HG02571 (cell line): ENCODE measurements at regions not wholly inside any gene's neighbourhood (a gene's known extent, or its start where the extent isn't known, plus 50 kb on each side); places are given as distances from the start of the nearest gene placed in this dataset.
"Not testable (repeated sequence)": the region's sequence is repeated elsewhere in the genome, so short reads cannot be mapped to it uniquely, and the experiment has no call there.

Source experiments
- ATAC-seq: cut with Tn5 transposase; IDR thresholded peaks from one replicate; pipeline ENCODE4 v1.9.1; 2021; ENCODE audit warnings: mild to moderate bottlenecking, moderate library complexity; ENCODE audit not compliant: unreplicated experiment

DNA sequence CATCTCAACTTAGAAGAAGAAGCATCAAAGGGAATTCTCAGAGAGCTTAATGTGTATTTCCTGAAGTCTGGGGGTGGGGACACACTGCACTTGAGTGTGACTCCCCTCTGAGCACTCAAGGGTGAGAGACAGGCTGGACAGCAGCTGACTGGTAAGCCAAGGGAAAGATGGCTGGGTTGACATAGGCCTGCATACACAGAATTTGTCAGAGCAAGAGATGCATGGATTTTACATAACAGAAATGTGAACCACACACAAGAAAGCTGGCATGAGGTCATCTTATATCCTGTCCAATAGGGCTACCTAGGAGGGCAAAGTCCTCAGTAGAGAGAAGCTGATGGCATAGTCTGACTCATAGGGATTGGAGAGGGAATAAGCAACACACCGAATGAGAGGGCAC, 114.3 kb upstream of the EPB41L4A start:
- no peak for ATAC-seq

DNA sequence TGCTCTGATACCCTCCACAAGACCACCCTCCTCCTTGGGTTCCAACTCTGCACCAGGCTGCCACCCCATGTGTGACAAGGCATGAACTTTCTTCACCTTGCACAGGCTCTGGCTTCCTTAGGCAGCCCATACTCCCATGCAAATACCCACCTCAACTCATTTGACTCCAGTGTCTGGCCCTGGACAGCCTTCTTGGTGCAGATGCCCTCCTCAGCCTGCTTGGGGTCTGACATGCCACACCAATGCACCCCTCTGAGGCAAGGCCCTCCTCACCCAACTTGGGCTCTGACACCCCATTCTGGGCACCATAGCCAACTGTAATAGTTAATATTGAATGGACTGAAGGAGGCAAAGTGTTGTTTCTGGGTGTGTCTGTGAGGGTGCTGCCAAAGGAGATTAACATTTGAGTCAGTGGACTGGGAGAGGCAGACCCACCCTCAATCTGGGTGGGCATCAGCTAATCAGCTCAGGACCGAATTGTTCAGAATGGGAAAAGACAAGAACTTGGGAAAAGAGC, 115.0 kb upstream of the EPB41L4A start:
- no peak for ATAC-seq

DNA sequence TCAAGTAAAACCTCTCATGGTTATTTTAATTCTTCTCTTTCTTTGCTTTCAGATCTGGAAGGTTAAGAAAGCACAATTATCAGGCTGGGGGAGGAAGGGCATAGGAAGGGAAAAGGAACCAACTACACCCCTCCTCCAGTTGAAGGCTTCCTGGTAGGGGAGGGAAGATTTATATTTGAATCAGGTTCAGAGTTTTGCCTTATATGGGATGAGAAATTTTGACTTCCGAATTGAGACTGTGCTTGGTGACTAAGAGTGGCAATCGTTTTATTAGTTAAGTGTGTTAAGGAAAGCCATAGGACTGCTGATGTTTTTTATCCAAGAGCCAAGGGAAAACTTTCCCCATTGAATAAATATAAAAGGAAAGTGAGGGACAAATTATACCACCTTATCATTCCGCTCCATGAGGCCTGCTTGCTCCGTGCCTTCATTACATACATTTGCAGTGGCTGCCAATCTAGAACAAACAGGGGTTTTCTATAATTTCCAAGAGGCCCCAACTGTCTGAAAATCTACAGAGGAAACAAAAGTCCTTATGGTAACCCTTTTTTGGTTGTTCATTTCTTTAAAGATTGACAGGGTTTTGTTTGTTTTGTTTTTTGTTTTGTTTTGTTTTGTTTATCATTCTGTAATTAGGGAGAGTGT, 115.7 kb upstream of the EPB41L4A start:
- no peak for ATAC-seq

DNA sequence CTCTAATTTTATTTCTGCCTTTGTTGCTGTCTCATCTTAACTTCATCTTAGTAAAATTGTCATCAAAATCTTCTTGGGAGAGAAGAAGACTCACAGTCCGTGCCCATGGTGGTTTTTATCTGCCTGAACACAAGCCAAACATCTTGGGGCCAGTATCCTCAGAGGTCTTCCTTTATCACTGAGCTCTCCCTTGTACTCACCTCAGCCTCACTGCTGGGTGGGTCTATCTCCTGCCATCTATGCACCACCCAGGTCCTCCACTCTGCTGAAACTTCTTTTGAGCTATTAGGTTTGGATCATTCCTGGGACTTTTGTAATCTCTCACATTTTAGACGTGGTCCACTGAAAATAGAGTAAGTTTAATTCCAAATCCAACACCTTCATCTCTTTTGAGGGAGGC, 116.3 kb upstream of the EPB41L4A start:
- ATAC-seq = no peak

DNA sequence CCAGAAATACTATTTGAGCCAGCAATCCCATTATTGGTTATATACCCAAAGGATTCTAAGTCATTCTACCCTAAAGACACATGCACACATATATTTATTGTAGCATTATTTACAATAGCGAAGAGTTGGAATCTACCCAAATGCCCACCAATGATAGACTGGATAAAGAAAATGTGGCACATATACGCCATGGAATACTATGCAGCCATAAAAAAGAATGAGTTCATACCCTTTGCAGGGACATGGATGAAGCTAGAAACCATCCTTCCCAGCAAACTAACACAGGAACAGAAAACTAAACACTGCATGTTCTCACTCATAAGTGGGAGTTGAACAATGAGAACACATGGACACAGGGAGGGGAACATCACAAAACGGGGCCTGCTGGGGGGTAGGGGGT, 125.5 kb upstream of the EPB41L4A start:
- not testable (repeated sequence) for ATAC-seq

DNA sequence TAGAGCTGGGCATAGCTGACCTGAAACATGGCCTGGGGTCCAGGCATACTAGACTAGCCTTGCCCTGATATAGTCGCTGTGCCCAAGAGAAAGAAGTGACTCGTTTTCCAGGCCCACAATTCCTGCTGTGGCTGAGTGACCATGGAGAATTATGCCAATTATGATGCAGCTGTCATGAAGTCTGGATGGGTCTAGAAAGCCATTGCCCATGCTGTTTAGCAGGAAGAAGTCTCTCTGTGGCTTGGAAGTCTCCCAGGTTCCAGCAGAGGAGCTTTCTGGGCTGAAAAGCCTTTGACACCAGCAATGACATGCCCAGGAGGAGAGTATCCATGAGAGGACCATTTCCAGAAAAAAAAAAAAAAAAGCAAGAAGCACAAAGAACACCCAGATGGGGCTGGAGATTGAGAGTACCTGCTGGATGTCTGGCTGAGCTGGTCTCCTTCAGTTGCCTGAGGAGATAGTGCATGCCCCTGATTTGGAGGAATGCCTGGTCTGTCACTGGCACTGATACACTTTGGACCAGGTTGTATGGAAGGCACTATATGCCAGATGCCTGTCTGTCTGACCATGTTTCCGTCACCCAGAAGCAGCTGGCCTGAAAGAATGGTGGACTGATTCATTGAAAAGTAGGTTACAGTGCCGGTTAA, 128.0 kb upstream of the EPB41L4A start:
- ATAC-seq = no peak

DNA sequence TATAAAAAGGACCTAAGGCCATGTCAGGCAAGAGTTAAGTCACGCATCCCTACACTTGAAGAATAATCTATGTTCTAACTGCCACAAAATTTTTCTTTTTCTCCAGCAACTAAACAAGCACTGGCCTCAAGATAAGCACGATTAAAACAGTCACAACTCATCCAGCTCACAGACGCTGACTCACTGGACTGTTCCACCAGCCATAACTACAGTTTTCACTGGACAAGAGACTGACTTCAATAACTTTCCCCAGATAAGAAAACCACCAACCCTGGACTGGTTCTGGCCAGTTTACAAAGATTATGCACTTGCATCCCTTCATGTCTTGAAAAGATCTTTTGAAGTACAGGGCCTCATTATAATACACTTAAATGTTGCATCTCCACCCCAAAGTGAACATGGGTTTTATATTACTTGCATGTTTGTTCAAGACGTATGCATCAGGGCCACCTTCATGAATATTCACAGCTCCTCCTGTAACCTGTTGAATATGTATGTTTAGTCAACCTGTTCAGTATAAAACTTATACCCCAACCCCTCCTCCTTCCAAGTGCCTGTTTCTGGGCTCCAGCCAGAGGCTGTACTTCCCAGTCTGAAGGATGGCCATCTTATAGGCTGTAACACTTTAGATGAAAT, 129.3 kb upstream of the EPB41L4A start:
- no peak for ATAC-seq

DNA sequence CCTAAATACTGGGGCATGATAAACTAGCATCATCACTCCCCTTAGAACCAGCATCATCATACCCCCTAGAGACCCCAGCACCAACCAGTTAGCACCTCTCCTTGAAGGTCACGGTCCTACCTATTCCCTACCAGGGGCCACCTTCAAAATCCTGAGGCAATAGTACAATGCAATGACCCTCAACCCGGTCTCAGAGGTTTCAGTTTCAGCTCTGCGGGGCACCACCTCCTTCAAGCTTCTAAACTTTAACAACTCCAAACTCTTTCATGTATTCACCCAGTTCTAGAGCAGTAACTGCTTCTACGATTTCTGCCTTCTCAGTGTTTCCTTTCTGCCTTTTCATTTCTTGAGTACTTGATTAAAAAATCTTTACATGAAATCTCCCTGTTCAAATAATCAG, 130.1 kb upstream of the EPB41L4A start:
- ATAC-seq = no peak

DNA sequence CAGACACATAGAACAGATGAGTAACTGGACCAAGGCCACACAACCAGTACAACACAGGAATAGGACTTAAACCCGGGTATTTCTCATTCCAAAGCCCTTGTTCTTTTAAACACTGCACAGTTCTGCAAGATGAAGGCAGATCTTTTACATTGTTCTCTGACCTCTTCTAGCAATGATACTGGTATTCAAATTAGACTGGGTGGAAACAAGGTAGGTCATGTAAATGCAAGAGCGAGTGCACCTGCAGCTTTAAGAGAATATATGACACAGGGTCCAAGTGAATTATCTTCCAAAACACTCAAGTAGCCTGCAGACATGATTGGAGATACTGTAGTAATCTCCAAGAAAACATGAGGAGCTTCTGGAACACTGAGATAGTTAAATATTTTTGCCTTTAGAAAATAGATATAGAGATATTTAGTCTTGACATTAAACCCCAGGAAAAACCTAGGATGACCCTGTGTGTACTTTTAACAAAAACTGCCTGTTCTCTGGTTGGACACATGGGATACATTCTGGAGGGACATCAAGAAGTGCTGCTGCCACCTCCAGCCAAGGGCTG, 130.6 kb upstream of the EPB41L4A start:
- ATAC-seq = no peak

DNA sequence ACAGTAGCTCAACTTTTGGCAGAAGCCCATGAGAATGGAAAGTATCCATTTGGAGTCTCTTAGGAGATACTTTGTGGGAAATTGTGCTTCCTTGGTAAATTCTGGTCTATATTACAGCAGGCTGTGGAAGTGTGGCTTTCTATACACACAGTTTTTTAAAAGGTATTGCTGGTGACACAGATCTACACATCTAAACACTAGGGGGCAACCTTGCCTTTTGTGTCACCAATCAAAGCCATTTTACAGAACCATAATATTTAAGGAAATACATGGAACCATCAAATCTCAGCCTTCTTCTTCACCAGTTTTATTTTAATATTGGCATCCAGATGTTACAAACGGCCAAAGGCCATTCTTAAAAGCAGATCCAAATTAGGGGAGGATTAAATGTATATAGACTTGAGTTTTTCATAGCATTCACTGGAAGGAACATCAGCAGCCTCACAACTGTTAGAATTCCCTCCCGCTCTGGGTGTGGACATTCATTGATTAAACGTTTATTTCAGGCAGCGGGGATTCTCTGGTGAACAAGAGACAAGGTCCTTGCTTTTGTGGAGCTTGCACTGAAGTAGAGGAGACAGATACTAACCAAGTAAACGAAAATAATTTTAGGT, 132.4 kb upstream of the EPB41L4A start:
- no peak for ATAC-seq

DNA sequence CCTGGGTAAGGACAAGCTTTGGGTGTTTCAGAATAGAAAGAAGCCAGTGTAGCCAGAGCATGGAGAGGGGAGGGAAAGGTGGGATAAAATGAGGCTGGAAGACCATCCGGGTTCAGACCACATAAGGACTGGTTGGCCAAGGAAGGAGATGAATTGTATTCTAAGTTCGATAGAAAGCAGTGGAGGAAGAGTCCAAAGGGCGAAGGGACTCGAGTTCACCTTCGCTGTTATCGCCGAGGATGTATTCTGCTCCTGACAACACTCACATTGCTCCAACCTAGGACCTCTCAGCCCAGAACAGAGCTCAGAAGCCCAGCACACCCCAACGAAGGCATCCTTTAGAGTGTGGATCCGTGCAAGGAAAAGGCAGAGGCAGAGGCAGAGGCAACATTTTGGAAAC, 133.1 kb upstream of the EPB41L4A start:
- ATAC-seq = no peak

DNA sequence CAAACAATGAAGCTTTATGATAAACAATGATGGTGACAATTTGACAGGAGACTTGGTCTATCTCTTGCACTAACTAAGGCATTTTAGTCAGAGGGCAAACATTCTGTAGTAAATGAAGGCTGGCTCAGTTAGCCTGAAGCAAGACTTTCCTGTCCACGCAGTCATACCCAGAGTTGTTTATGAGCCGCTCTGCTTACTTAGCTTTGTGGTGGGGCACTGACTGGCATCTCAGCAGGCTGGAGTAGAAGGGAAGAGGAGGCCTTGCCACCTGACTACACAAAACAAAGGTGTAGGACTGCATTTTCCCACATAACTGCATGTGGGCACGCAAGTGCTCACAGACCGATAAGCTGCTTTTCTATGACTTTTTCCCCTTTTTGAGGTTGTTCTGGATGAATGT, 133.7 kb upstream of the EPB41L4A start:
- no peak for ATAC-seq

DNA sequence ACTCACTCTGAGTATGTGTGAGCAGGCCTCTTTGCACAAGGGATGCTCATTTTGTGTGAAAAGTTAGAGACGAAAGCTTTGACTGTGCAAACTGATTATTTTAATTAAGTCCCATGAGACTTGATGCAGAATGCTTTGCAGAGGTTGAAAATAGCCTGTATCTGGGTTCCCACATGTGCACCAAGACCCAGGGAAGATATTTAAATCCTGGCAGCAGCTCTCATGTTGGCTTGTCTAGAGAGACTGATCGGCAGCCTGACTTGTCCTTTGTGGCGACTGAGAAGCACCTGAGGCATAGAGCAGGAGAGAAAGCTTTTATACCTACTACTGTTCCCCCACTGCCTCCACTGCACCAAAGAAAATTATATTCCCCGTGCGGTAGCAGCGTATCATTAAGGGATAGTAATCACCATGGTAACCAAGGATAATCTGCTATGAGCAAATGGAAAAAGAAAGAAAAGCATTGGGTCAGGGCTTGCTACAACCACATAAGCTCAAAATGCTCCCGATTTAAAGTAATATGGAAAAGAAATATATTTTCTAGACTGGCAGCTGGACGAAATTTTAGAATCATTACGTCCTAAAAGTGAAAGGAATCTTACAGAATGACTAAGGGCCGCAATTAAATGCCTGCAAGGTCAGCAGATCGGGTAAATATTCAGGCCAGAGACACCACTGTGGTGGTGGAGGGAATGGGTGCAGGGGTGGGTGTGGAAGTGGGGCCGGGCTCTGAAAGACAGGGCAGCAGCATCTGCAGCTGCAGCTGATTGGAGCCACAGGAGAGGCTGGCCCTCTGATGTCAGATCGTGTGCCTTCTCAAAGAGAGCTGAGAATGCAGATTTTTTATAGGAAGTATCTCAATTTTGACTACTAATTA, 135.3 kb upstream of the EPB41L4A start:
- no peak for ATAC-seq

DNA sequence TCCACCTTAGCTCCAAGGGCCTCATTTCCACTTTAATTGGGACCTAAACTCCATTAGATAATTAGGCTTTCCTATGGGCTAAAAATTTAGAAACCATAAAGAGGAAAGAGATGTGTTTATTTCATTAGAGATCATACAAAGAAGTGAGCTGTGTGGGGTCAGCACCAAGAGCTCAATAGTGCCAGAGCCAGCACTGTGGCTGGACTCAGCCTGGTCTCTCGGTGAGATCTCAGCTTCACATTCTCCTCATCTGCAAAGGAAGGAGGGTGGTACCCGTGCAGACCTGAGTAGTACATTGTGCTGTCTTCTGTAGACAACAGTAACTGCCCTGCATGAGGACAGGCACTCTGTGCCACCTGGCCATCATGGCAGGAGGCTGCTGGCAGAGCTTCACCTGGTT, 136.1 kb upstream of the EPB41L4A start:
- ATAC-seq = no peak

DNA sequence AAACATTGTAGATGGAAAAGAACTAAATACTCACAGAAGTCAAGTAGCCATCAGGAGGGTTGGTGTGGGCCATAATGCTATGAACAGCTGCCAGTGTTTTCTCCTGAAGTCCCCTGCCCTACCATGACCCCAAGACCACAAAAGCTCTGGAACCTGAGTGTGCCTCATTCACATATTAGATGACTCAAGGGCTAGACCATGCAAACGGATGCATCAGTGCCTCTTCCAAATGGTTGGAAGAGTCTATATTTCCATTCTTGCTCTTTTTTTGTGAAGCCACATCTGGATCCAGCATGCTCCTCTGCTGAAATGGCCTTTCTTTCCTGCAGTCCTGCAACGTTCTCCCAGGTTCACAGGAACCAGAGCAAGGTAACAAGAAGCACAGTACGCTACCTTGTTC, 136.6 kb upstream of the EPB41L4A start:
- ATAC-seq = no peak

DNA sequence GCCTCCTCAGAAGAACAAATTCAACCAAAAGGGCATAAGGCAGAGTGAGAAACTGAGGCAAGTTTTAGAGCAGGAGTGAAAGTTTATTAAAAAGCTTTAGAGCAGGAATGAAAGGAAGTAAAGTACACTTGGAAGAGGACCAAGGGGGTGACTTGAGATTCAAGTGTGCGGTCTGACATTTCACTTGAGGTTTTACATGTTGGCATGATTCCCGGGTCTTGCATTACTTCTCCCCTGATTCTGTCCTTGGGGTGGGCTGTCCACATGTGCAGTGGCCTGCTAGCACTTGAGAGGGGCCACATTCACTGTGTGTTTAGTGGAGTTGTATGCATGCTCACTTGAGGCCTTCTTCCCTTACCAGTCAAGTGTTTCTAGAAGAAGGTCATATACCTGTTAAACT, 140.4 kb upstream of the EPB41L4A start:
- not testable (repeated sequence) for ATAC-seq

DNA sequence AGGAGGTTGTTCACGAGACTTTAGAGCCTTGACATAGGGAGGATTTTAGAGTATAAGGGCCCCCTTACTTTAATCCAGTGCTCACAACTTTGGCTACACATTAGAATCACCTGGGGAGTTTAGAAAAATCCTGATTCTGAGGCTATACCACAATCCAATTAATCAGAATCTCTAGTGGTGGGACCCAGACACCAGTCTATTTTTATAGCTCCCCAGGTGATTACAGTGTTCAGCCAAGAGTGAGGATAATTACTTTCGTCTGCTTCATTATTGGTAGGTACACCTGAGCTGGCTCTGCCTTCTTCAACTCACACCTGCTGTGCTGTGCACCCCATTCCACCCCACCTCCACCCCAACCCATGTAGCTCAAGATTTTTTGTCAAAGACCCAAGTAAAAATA, 141.3 kb upstream of the EPB41L4A start:
- no peak for ATAC-seq

DNA sequence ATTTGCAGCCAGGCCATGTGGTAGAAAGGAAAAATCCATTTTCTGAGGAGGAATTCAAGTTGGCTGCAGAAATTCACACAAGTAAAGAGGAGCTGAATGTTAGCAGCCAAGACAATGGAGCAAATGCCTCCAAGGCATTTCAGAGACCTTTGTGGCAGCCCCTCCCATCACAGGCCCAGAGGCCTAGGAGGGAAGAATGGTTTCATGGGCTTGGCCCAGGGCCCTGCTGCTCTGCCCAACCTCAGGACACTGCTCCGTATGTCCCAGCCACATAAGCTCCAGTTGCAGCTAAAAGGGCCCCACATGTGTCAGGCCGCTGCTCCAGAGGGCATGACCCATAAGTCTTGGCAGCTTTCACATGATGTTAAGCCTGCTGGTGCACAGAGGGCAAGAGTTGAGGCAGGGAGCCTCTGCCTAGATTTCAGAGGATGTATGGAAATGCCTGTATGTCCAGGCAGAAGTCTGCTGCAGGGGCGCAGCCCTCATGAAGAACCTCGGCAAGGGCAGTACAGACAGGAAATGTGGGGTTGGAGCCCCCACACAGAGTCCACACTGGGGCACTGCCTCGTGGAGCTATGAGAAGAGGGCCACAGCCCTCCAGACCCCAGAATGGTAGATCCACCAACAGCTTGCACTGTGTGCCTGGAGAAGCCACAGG, 144.2 kb upstream of the EPB41L4A start:
- ATAC-seq = no peak

DNA sequence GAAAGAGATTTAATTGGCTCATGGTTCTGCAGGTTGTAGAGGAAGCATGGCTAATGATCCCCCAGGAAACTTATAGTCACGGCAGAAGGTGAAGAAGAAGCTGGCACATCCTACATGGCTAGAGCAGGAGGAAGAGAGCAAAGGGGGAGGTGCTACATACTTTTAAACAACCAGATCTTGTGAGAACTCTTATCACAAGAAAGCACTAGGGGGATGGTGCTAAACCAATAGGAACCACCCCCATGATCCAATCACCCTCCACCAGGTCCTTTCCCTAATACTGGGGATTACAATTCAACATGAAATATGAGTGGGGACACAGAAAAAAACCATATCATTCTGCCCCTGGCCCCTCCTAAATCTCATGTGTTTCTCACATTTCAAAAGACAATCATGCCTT, 147.2 kb upstream of the EPB41L4A start:
- no peak for ATAC-seq

DNA sequence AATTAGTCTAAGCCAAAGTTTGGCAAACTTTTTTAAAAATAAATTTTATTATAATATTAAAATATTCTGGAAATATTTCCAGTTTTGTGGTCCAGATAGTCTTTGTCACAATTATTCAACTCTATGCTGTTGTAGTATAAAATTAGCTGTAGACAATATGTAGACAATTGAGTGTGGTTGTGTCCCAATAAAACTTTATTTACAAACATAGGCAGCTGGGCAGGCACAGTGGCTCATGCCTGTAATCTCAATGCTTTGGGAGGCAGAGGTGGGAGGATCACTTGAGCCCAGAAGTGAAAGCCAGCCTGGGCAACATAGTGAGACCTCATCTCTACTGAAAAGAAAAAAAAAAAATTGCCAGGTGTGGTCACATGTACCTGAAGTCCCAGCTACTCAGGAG, 150.5 kb upstream of the EPB41L4A start:
- no peak for ATAC-seq
